HG03139 (cell line): ENCODE measurements at regions not wholly inside any gene's neighbourhood (a gene's known extent, or its start where the extent isn't known, plus 50 kb on each side); places are given as distances from the start of the nearest gene placed in this dataset.

Source experiments
- ATAC-seq: cut with Tn5 transposase; IDR thresholded peaks from one replicate; pipeline ENCODE4 v1.9.1; 2021; ENCODE audit not compliant: unreplicated experiment

DNA sequence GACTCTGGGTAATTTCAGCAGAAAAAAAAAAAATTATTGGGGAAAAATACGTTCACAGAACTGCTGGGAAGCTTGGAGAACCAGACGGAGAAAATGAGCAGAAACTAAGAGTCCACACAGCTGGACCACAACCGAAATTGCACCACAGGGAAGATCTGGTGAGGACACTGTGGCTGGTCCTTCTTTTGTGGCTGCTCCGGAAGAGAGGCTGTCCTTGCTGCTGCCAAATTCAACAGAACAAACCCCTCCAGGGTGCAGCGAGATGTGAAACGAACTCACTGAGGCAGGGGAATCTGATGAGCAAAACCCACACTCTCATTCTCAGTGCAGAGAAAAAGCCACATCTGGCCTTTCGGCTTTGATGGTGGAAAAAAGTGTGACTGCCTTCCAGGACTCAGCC is 200.0 kb downstream of the ACTL7B start:
- ATAC-seq: no peak

DNA sequence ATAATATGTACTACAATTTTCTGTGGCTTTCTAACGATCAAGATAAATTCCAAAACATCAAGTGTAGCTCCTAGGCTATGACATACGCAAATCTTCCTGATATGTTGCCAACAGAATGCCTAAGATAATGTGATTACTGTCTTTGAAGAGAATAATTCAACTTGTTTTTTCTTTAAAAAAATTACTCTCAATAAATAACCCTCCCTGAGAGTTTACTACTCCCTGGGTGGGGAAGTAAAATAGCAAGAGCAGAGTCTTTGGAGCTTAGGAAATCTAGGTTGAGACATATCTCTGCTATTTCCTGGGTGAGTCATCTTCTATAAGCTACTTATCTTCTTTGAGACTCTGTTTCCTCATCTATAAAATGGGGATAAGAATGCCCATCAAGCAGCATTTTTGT is 201.2 kb downstream of the ACTL7B start:
- ATAC-seq: no peak

DNA sequence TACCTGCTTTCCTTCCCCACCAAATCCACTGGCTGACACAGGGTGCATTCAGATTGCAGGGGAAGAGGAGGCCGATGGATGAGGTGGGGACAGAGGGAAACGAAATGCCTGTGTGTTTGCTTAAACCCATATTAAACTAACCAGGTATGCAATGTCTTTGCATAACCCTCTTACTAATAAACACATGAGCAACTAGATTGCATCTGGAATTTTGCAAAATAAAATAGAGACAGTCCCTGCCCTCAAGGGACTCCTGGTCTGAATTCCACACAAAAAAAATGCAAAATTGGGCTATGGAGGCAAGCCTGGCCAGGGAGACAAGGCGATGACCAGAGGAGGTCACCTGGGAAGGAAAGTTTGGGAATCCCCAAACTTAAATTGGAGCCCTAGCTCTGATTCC is 202.9 kb downstream of the ACTL7B start:
- no peak for ATAC-seq

DNA sequence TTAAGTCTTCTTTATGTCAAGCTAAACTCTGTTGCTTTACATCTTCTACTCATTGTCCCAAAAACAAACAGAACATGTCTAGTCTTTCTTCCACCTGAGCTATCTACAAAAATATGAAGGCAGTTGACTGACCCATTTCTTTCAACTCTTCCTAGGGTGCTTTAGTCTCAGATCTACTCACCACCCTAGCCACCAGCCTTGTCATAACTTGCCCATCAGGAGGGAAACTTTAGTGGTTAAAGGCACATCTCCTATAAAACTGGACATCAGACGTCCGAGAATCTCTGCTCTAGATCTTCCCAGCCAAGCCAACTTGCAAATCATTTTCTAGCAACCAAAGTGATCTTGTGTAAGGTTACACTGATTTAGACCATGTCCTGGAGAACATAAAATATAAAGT is 205.0 kb downstream of the ACTL7B start:
- no peak for ATAC-seq

DNA sequence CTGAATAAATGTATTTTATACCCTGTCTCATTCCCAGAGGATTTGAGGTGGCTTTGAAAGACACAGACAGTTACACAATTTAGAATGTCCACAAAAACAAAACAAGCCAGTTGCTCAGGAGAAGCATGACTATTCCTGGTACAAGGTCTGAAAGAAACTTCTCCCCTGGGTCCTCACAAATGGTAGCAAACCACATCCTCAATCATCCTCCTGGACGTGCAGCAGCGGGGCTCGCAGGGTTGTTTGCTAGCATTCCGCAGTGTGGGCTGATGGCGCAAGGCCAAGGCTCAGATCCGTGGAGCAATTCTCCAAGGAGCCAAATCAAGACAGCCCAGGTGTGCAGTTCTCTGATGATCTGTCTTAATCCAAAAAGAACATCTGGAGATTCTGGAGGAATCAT is 210.3 kb downstream of the ACTL7B start:
- ATAC-seq: no peak

DNA sequence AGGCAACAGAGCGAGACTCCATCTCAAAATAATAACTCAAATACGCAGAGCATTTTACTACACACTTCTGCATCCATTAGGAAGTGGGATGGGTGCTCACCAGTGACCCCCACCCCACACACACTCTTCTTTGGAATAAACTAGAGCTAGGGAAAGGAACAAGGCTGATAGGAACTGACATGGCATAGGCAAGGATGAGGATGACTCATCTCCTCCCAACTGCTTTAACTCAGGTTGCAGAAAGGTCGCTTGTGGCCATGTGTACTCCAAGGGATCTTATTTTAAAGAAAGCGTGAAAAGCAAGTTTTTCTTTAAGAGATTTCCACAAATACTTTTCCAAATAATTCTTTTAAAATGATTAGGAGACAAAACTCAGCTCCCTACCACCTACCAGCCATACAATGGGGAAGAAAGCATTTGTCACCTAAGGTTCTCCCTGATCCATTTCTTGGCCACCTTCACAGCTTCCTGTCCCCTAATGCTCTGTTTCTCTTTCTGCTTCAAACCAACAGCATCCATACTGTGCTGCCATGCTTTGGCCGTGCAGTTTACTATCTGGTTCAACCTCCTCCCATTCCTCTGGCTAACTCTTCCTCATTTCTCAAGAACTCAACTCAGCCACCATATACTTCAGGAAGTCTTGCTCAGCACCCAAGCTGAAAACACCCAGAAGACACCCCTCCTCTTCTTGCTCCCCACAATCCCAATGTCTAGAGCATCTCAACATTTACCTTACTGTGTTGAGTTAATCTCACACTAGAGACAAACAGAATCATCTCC is 211.9 kb downstream of the ACTL7B start:
- no peak for ATAC-seq

DNA sequence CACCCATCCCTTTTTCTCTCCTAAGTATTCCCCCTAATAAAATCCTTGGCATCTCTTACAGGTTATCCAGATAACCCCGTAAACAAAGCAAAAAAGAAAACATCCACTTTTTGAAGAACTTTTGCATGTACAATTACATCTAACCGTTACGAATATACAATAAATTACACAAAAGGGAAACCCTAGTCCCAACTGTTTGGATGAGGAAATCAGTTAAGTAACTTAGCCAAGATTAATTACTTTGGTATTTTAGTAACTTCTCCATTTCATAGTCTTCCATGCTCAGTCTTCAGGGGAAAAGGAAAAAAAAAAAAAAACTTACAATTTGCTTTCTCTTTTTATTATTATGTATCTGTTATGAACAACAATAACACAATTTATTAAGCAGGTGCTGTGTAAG is 212.9 kb downstream of the ACTL7B start:
- no peak for ATAC-seq

DNA sequence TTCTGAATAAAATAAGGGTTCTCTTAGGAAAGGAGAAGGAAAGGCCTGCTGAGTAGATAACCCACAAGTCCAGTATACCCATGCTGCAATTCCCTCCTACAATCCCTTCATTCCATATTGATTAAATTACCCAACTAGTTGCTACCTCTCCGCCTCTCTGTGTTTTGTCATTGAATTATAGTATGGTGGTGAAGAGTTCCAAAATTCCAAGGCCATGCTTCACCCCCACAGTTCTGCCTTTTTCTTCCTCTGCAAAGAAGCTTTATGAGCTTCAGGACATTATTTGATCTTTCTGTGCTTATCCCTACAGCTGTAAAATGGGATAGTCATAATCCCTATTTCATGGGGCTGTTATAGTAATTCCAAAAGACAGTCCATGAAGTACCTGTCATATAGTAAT is 215.6 kb downstream of the ACTL7B start:
- ATAC-seq: no peak

DNA sequence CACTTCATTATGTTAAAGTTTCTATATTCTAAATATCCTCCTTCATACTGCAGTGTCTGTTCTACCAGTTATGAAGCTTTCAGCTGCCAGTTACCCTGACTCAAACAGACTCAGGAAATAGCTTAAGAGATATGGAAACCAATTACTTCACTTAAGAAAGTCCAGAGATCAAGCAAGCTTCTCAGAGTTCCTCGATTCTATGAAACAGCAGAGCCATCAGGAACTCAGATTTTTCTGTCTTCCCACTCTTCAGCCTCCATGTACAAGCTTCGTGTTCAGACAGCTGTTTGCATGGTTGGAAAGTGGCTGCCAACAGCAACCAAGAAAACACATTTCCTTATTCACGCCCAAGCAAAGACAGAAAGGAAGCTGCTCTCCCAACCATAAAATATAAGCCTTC is 216.1 kb downstream of the ACTL7B start:
- ATAC-seq: no peak

DNA sequence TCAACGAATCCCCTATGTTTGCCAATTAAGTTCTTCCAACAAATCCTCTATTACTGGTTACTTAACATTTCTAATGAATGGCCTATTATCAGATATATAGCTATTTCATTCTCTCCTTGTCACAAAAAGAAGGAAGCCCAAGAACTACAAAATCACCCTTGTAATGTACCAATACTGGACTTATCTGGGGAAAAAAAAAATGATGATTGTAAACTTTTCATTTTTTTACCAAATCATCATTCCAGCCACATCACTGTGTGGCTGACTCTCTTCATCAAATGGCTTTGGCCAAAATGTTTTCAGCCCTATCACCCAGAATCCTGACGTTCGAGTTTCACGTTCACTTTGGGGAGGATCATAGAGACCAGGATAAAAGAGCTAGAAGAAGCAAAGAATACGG is 216.7 kb downstream of the ACTL7B start:
- ATAC-seq: no peak

DNA sequence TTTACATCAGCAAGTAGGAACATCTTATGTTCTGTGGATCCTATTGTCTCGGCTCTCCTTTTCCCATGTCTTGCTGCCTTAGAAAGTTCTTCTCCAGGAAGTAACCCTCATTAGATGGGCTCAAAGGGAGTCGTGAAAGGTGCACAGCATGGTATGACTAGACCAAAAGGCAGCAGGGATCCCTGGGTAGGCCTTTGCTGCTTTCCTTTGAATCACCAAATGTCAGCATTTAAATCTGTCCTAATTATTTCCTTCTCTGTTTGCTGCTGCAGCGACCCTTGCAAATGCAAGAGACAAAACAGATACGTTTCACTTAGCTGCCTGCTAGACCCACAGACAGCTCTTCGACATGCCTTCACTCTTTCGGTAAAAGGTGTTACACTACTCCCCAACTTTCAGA is 218.4 kb downstream of the ACTL7B start:
- ATAC-seq: no peak

DNA sequence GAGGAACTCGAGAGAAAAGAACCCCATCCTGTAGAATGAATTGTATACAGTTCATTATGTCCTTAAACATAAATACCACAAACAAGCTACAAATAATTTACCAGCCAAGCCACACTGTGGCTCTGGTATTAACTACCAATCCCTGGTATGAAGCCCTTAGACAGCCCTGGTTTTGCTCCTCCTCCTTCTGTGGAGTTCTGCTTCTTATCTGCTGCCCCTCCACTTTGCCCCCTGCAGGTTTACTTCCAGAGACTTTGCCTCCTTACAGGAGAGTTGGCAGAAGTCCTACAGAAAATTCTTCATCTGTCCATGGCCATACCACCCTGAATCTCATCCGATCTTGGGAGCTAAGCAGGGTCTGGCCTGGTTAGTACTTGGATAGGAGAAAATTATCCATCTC is 219.8 kb downstream of the ACTL7B start:
- ATAC-seq: no peak

DNA sequence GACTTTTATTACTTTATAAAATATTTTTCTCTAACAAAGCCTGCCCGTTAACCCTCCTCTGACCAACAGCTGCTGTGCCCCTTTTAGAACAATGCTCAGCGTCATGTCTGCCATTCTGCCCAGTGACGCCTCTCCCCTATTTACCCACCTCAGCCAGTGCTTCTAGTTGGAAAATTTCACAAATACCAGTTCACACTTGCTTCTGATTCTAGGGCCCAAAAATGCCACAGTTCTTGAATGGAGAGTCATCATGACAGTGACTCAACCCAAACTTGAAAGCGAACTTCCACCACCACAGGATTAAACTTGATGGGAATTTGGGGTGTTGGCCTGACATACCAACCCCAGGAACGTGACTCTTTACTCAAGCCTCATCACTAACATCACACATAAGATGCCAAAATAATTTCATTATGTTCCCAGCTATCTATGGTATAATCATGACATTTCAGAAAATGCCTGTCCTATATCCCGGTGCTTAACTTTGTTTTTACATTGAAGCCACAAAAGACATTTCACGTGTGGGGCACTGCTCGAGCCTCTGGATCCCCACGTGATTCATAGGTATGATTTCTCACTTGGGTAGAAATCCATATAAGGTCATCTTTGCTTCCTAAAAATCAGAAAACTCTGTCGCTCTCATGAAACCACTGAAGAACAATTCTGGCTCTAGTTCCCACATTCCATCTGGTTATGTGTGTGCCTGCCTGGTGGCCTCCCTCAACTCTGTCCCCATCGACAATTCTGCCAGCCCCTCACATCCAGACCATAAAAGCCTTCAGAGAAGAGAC is 220.9 kb downstream of the ACTL7B start:
- ATAC-seq: no peak

DNA sequence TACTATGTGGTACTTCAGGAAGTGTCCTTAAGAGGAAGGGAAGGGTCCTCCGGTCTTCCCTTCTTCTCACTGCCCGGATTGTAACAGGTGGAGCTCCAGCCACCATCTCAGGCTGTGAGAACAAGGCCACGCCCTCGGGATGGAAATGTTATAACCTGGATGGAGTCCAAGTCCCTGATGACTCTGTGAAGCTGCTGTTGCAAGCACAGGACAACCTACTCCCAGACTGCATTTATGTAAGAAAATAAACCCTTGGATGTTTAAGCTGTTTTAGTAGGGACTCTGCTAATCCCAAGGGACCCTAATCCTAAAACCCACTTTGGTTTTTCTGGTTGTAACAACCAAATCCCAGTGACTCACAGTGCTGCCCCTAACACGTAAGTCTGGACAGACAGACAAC is 221.6 kb downstream of the ACTL7B start:
- no peak for ATAC-seq

DNA sequence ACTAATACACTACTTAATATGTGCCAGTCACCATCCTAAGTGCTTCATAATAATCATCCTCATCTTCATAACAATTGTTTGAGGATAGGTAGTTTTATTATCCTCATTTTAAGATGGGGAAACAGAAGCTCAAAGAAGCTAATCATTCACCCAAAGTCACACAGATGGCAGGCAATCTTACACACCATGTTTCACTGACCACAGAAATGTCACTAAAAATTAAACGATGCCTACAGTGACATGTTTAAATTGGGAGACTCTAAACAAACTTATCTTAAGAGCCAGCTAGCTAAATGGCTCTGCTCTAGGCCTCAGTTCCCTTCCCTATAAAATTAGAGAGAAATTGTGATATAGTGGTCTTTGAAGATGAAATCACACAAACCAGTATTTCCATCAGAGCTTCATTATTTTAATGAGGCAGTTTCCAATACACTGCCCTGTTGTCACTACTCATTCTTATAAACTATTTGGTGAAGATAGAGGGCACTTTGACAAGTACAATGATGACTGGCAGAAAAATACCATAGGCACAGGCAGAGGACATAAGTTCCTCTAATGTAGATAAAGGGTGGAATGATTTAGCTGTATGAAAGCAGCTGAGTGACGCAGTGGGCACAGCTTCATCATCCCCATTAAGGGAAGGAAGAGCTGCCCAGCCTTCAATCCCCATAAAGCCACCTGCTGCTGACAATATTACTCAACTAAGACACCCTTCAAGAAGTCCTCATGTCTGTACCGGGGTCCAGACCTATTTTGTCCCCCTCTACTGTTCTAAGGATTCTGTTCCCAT is 224.1 kb downstream of the ACTL7B start:
- ATAC-seq: no peak

DNA sequence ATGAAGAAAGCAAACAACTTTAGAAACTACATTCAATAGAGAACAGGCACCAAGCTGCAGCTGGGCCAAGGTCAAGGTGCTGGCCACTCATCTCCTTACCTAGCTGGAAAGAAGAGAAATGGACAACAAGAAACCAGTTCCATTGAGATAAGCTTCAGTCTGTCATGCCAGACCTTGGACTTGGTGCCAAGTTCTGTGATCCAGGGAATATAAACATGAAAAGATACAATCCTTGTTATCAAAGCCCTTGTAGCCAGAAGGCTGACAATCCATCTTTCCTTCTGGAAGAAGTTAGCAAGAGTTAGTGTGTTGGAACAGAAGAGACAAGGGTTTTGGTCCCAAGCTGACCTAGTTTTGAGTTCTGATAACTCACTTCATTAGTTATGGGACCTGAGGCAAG is 227.5 kb downstream of the ACTL7B start:
- no peak for ATAC-seq

DNA sequence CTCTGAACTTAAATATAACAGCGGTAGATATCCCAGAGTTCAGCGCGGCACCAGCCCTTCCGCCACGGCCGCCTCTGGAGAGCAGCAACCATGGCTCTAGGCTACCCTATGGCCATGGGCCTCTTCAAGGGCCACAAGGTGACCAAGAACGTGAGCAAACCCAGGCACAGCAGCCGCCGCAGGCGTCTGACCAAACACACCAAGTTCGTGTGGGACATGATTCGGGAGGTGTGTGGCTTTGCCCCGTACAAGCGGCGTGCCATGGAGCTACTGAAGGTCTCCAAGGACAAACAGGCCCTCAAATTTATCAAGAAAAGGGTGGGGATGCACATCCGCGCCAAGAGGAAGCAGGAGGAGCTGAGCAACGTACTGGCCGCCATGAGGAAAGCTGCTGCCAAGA is 229.0 kb downstream of the ACTL7B start:
- no peak for ATAC-seq

DNA sequence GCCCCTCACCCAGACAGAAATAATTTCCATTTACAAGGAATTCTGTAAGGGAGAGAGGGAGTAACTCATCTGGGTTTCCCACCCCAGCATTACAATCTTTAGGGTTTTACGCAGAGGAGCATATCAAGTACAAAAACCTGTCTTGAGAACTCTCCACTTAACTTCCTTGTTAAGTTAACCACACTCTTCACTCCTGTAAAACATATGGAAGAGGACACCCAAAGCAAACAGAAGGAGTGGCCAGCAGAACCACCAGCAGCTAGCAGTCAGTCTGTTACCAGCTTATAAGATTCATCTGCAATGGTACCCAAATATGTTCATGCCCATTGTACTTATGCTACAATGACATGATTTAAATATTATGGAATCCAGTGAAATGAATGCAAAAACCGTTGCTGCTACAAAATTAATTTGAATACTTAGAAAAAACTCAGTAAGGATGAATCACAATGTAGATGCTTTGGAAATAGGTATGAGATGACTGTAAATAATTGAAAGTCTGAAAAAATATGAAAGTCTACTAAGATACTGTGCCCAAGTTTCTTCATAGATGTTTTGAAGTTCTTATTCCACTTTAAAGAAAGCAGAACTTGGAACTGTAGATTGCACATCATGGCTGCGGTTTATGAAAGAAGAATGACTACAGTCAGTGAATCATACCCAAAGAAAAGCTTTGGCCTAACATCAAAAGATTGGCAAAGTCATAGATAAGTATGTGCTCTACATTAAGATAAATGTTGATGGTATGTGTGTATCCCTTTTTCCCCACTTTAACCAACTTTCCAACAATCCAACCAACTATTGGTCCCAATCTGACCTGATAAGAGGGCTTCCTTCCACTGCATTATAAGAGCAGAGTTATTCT is 233.6 kb downstream of the ACTL7B start:
- ATAC-seq: no peak

DNA sequence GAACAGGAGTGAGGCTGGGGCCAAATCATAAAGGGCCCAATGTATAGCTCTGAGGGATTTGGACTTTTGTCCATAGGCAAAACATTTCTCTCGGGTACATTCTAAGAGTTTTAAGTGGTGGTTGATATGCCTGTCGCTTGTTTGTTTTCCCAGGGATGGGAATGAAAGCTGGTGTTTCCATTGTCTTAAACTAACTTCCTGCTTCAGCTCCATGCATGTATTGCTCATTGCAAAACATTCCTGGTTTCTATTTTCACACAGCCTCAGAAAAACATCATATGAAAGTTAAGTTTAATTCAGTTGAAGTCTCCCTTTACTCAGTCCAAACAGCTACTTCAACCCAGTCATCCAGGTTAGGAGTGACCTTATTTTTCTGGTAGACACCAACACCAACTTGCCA is 235.0 kb downstream of the ACTL7B start:
- no peak for ATAC-seq

DNA sequence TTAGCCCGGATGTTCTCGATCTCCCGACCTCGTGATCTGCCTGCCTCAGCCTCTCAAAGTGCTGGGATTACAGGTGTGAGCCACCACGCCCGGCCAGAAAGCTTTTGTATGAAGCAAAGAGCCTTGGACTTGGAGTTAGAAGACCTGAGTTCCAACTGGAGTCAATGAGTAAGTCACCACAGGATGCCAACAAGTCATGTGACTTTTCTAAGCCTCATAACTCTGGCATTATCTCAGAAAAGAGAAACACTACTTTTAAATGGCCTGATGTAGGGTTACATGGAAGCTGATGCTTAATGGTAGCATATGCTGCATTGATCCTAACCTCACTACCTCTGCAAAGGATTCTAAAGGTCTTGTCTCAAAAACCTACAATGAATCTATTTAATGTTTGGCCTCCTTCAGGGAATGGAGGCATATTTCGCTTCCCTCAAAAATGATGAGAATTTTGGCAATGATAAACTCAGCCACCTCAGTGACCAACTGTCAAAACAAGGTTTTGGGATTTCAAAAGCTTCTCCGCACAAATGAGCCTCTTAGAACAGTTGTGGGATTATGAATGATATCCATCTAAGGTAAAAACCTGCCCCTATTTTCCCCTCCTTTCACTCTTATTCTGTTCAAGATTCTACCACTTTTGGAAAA is 236.8 kb downstream of the ACTL7B start:
- ATAC-seq: no peak
